SK-N-MC (cell line): ENCODE measurements at regions not wholly inside any gene's neighbourhood (a gene's known extent, or its start where the extent isn't known, plus 50 kb on each side); places are given as distances from the start of the nearest gene placed in this dataset.

Experiments used
- EZH2 ChIP-seq: fragments of 200-600 bp; sonication (generic); IDR thresholded peaks from one replicate; pipeline ENCODE4 v1.6.1; 2017; ENCODE audit warnings: antibody characterized with exemption
- POLR2AphosphoS5 ChIP-seq: IDR thresholded peaks from 2 replicates; pipeline ENCODE4 v1.6.1; 2012; ENCODE audit warnings: mild to moderate bottlenecking, low read depth, low read length, borderline replicate concordance

GRCh38 chr5:72695659-72696058 lies 120.8 kb upstream of the TNPO1 start:
- TF ChIP-seq POLR2AphosphoS5 (no peak), EZH2 (no peak)
